Liver (tissue), 7 donors: ENCODE measurements at regions not wholly inside any gene's neighbourhood (a gene's known extent, or its start where the extent isn't known, plus 50 kb on each side); places are given as distances from the start of the nearest gene placed in this dataset.
"Not testable (repeated sequence)": the region's sequence is repeated elsewhere in the genome, so short reads cannot be mapped to it uniquely, and the experiment has no call there.

Experiments used
- DNase-seq: peaks from one replicate; pipeline ENCODE4 v3.0.0-alpha.2; 2017; ENCODE audit warnings: low spot score
- H3K27ac ChIP-seq, 2 donors: one replicate each; pipeline ENCODE4 v1.7.0; 2013; ENCODE audit warnings: inconsistent platforms in 2 of 2, low read length in 2 of 2, control low read depth in 1 of 2, low read depth in 1 of 2, mild to moderate bottlenecking in 1 of 2
- H3K27me3 ChIP-seq, 4 donors: one replicate each; pipeline versions ENCODE4 v1.6.1 to v1.7.0; 2013; ENCODE audit warnings: low read length in 3 of 4, inconsistent platforms in 1 of 4, mild to moderate bottlenecking in 1 of 4, moderate library complexity in 1 of 4; ENCODE audit not compliant: control insufficient read depth in 4 of 4, insufficient read depth in 4 of 4
- H3K36me3 ChIP-seq, 4 donors: one replicate each; pipeline versions ENCODE4 v1.6.1 to v1.7.0; 2013; ENCODE audit warnings: low read length in 3 of 4, mild to moderate bottlenecking in 3 of 4, low read depth in 1 of 4, moderate library complexity in 1 of 4; ENCODE audit not compliant: control insufficient read depth in 4 of 4, insufficient read depth in 3 of 4
- H3K4me1 ChIP-seq, 4 donors: one replicate each; pipeline versions ENCODE4 v1.6.1 to v1.7.0; 2013; ENCODE audit warnings: low read length in 3 of 4, mild to moderate bottlenecking in 3 of 4, moderate library complexity in 1 of 4; ENCODE audit not compliant: control insufficient read depth in 4 of 4, insufficient read depth in 4 of 4
- H3K4me3 ChIP-seq, 3 donors: one replicate each; pipeline versions ENCODE4 v1.6.1 to v1.7.0; 2013; ENCODE audit warnings: low read length in 3 of 3, control low read depth in 1 of 3, low read depth in 1 of 3, mild to moderate bottlenecking in 1 of 3
- H3K9ac ChIP-seq, 2 donors: one replicate each; pipeline ENCODE4 v1.7.0; 2013; ENCODE audit warnings: low read length in 2 of 2, mild to moderate bottlenecking in 2 of 2, moderate library complexity in 2 of 2, control low read depth in 1 of 2, low read depth in 1 of 2
- H3K9me3 ChIP-seq, 4 donors: one replicate each; pipeline versions ENCODE4 v1.6.1 to v1.7.0; 2013; ENCODE audit warnings: low read length in 3 of 4; ENCODE audit not compliant: control insufficient read depth in 4 of 4
- EGR1 ChIP-seq, 2 donors: IDR thresholded peaks; 2 replicates each; pipeline ENCODE4 v1.6.1; 2016 to 2018; ENCODE audit warnings: antibody characterized with exemption in 2 of 2, low read depth in 2 of 2
- FOXA2 ChIP-seq: IDR thresholded peaks from 2 replicates; pipeline ENCODE4 v1.6.1; 2016; ENCODE audit warnings: antibody characterized with exemption
- GABPA ChIP-seq, 2 donors: IDR thresholded peaks in 1 of 2; conservative IDR thresholded peaks in 1 of 2; 2 replicates each; pipeline ENCODE4 v1.6.1; 2016; ENCODE audit warnings: antibody characterized with exemption in 2 of 2, mild to moderate bottlenecking in 1 of 2, moderate library complexity in 1 of 2
- HNF4A ChIP-seq, 2 donors: conservative IDR thresholded peaks; 2 replicates each; pipeline ENCODE4 v1.6.1; 2016; ENCODE audit warnings: antibody characterized with exemption in 2 of 2, mild to moderate bottlenecking in 2 of 2
- HNF4G ChIP-seq: IDR thresholded peaks from 2 replicates; pipeline ENCODE4 v1.6.1; 2016; ENCODE audit warnings: antibody characterized with exemption
- JUND ChIP-seq, 2 donors: IDR thresholded peaks; 2 replicates each; pipeline ENCODE4 v1.6.1; 2016; ENCODE audit warnings: antibody characterized with exemption in 2 of 2
- RXRA ChIP-seq, 2 donors: IDR thresholded peaks; 2 replicates each; pipeline ENCODE4 v1.6.1; 2017 to 2018; ENCODE audit warnings: antibody characterized with exemption in 2 of 2, mild to moderate bottlenecking in 1 of 2
- SP1 ChIP-seq: IDR thresholded peaks from 2 replicates; pipeline ENCODE4 v1.6.1; 2018; ENCODE audit warnings: antibody characterized with exemption, mild to moderate bottlenecking
- YY1 ChIP-seq: IDR thresholded peaks from 2 replicates; pipeline ENCODE4 v1.6.1; 2016; ENCODE audit warnings: antibody characterized with exemption, mild to moderate bottlenecking
- WGBS: extraction: QIAGEN DNeasy Blood & Tissue Kit; methylation state at CpG from one replicate; pipeline ENCODE4 v1.1.7; 2013; 5-methylcytosine and 5-hydroxymethylcytosine counted together
- TF ChIP-seq, protein P1 (sequence below): IDR thresholded peaks from 2 replicates; pipeline ENCODE4 v1.6.1; 2016; ENCODE audit warnings: antibody characterized with exemption
- TF ChIP-seq, protein P2 (sequence below): IDR thresholded peaks from 2 replicates; pipeline ENCODE4 v1.6.1; 2016; ENCODE audit warnings: antibody characterized with exemption, mild to moderate bottlenecking
- TF ChIP-seq, protein P3 (sequence below): IDR thresholded peaks from 2 replicates; pipeline ENCODE4 v1.6.1; 2016; ENCODE audit warnings: antibody characterized with exemption
- TF ChIP-seq, protein P4 (sequence below): IDR thresholded peaks from 2 replicates; pipeline ENCODE4 v1.6.1; 2016; ENCODE audit warnings: antibody characterized with exemption
- donor health status: healthy.
- donor health status: healthy.
- donor health status: healthy.
- donor health status: healthy.

DNA sequence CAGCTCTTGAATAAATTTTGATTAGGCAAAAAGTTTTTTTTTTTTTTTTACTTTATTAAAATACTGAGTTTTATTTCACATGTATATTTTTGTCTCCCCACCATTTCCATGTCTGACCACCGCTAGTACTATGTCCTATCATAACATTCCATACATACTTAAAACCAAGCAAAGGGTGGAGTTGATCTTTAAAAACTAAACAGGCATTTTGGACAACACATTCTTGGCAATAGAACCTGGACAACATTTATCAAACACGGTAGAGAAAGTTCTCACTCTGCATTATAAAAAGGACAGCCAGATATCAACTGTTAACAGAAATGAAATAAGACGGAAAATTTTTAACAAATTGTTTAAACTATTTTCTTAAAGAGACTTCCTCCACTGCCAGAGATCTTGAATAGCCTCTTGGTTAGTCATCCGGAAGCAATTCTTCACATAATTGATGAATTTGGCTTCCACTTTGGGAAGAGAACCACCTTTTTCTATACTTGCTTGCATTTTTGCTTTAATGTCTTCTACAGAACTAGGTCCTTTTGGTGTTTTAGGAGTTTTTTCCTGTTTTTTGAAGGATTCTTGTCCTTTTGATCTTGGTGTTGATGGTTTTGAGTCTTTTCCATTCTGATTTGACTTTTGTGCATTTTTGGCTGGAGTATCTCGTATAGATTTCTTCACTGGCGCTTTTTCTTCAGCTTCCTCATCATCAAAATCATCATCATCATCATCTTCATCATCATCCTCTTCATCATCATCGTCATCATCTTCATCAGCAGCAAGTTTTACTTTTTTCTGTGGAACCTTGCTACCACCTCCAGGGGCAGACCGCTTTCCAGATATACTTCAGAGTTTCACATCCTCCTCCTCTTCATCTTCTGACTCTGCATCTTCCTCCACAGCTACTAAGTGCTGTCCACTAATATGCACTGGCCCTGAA, 58.7 kb downstream of the POU5F2 start:
- not testable (repeated sequence) for H3K4me1 ChIP-seq, H3K9me3 ChIP-seq, DNase-seq, H3K27me3 ChIP-seq, H3K4me3 ChIP-seq, H3K9ac ChIP-seq, H3K27ac ChIP-seq, H3K36me3 ChIP-seq
- 91% methylated on average over 8 of the region's 8 CpGs for WGBS

DNA sequence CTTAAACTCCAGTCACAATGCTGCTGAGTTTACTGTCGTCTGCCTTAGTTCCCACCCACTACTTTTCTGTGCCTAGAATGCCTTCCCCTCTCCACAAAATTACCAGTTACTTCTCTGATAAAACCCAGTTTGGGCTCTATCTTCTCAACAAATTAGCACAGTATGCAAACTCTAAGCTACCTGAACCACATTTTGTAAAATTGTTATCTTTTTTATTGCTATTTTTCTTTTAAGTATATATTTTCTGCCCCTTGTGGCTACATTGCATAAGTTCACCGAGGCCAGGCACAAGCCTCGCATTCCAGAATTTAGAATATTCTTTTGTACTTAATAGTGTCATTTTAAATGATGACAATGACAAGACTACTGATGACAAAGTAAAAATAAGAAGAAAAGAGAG, 60.0 kb downstream of the POU5F2 start:
- Histone ChIP-seq H3K9ac (no peak overlapping the region), H3K27me3 (no peaks in the 10 kb centered on the region), H3K27ac (no peak overlapping the region), H3K9me3 (peaks cover 0 to 3% (median 0%) of the 10 kb centered on the region in 4 donors), H3K36me3 (no peaks in the 10 kb centered on the region), H3K4me1 (peaks cover 0 to 6% (median 0%) of the 10 kb centered on the region in 4 donors), H3K4me3 (no peak overlapping the region)
- TF ChIP-seq, protein P1, sequence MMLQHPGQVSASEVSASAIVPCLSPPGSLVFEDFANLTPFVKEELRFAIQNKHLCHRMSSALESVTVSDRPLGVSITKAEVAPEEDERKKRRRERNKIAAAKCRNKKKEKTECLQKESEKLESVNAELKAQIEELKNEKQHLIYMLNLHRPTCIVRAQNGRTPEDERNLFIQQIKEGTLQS: no peak
- TF ChIP-seq, protein P2, sequence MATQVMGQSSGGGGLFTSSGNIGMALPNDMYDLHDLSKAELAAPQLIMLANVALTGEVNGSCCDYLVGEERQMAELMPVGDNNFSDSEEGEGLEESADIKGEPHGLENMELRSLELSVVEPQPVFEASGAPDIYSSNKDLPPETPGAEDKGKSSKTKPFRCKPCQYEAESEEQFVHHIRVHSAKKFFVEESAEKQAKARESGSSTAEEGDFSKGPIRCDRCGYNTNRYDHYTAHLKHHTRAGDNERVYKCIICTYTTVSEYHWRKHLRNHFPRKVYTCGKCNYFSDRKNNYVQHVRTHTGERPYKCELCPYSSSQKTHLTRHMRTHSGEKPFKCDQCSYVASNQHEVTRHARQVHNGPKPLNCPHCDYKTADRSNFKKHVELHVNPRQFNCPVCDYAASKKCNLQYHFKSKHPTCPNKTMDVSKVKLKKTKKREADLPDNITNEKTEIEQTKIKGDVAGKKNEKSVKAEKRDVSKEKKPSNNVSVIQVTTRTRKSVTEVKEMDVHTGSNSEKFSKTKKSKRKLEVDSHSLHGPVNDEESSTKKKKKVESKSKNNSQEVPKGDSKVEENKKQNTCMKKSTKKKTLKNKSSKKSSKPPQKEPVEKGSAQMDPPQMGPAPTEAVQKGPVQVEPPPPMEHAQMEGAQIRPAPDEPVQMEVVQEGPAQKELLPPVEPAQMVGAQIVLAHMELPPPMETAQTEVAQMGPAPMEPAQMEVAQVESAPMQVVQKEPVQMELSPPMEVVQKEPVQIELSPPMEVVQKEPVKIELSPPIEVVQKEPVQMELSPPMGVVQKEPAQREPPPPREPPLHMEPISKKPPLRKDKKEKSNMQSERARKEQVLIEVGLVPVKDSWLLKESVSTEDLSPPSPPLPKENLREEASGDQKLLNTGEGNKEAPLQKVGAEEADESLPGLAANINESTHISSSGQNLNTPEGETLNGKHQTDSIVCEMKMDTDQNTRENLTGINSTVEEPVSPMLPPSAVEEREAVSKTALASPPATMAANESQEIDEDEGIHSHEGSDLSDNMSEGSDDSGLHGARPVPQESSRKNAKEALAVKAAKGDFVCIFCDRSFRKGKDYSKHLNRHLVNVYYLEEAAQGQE: no peak
- no peak for TF ChIP-seq JUND (IDR thresholded peaks at IDR 0.05)
- TF ChIP-seq HNF4G: no peak
- no peak for TF ChIP-seq YY1
- TF ChIP-seq, protein P3, sequence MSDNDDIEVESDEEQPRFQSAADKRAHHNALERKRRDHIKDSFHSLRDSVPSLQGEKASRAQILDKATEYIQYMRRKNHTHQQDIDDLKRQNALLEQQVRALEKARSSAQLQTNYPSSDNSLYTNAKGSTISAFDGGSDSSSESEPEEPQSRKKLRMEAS: no peak
- TF ChIP-seq FOXA2: no peak
- TF ChIP-seq, protein P4, sequence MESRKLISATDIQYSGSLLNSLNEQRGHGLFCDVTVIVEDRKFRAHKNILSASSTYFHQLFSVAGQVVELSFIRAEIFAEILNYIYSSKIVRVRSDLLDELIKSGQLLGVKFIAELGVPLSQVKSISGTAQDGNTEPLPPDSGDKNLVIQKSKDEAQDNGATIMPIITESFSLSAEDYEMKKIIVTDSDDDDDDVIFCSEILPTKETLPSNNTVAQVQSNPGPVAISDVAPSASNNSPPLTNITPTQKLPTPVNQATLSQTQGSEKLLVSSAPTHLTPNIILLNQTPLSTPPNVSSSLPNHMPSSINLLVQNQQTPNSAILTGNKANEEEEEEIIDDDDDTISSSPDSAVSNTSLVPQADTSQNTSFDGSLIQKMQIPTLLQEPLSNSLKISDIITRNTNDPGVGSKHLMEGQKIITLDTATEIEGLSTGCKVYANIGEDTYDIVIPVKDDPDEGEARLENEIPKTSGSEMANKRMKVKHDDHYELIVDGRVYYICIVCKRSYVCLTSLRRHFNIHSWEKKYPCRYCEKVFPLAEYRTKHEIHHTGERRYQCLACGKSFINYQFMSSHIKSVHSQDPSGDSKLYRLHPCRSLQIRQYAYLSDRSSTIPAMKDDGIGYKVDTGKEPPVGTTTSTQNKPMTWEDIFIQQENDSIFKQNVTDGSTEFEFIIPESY: no peak
- TF ChIP-seq SP1: no peak
- no peak for DNase-seq
- 95% methylated on average over 3 of the region's 3 CpGs for WGBS

DNA sequence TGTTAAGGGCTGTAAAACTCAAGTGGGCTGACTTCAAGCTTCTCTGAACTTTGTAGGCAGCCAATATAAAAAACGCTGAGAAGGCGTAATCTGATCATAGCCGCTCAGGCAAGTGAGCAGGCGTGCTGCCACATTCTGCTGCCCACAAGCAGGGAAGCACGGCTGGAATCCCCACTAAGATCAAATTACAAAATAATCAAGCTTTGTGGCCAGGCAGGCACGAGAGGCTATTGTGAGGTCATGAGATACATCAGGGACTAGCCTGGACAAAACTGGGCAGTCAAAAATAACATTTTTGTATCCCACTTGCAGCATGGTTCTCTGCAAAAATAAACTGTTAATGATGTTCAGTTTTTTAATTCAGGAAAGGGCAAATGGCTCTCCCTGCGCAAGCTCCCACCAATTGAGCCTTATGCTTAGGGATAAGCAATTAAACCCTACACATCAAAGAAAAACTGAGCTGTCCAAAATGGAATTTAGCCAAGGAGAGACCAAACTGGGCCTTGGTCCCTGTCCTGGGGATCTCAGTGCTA, 64.0 kb downstream of the POU5F2 start:
- Histone ChIP-seq H3K27ac (no peak overlapping the region), H3K36me3 (no peaks in the 10 kb centered on the region), H3K27me3 (no peaks in the 10 kb centered on the region), H3K9me3 (peaks cover 0 to 3% (median 0%) of the 10 kb centered on the region in 4 donors), H3K9ac (no peak overlapping the region), H3K4me3 (no peak overlapping the region), H3K4me1 (peaks cover 0 to 13% (median 10%) of the 10 kb centered on the region in 4 donors)
- DNase-seq: peak; percentile 35
- 64% methylated on average over 7 of the region's 7 CpGs for WGBS
- TF ChIP-seq RXRA (IDR thresholded peaks at IDR 0.05) (no peak), HNF4A (conservative IDR thresholded peaks at IDR 0.05) (no peak), SP1 (no peak), EGR1 (IDR thresholded peaks at IDR 0.05; ENCODE audit: low read depth in 2 of 2) (no peak), JUND (IDR thresholded peaks at IDR 0.05) (no peak), YY1 (no peak), FOXA2 (no peak), GABPA (IDR thresholded peaks at IDR 0.05 in 1 of 2, conservative IDR thresholded peaks at IDR 0.05 in 1 of 2) (no peak), HNF4G (no peak)
- TF ChIP-seq, protein P4: no peak
- TF ChIP-seq, protein P3: no peak
- TF ChIP-seq, protein P1: no peak
